HG02938 (cell line): ENCODE measurements at regions not wholly inside any gene's neighbourhood (a gene's known extent, or its start where the extent isn't known, plus 50 kb on each side); places are given as distances from the start of the nearest gene placed in this dataset.
"Not testable (repeated sequence)": the region's sequence is repeated elsewhere in the genome, so short reads cannot be mapped to it uniquely, and the experiment has no call there.

ENCODE experiments used
- ATAC-seq: cut with Tn5 transposase; IDR thresholded peaks from one replicate; pipeline ENCODE4 v1.9.1; 2021; ENCODE audit warnings: mild to moderate bottlenecking, moderate library complexity; ENCODE audit not compliant: unreplicated experiment

DNA sequence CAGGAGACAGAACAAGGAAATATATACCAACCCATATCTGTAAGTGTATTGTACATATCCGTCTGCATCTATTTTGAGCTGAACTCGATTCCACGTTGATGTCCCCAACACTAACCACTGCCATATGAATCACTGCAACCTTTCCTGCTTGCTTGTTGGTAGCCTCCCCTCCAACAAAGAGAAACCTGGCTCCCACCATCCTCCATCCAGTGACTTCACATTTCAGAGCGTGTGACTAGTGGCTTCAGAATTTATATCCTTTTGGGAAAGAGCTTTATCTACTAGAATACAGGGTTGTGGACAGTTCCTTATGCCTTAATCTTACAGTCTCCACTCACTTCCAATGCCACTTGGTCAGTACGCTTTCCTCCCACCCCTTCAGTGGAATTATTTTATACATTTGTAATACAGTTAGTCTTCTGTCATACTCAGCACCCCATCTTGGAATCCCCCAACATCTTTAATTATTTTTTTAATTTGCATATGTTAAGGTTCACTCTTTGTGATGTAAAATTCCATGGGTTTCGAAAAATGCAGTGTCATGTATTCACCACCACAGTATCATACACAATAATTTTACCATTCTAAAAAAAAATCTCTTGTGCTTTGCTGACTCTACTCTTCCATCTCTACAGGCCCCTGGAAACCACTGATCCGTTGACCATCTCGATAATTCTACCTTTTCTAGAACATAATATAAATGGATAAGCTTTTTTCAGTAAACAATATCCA lies 264.7 kb downstream of the BCL2L11 start:
- not testable (repeated sequence) for ATAC-seq

DNA sequence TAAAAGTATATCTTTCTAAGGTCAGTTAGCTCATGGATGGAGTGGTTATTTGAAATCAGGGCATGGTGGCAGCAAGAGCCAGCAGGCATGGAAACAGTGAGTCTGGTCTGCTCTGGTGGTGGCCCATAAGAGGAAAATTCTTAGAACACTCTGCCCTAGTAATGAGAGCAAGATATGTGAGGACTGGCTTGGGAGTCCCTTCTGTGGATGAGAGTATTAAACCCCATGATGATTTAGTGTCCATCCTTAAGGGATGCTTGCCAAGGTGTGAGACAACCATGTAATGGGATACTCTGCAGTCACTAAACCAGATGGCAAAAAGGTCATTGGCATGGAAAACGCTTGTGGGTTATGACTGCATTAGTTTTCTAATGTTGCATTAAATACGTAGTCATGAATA lies 269.9 kb downstream of the BCL2L11 start:
- not testable (repeated sequence) for ATAC-seq

DNA sequence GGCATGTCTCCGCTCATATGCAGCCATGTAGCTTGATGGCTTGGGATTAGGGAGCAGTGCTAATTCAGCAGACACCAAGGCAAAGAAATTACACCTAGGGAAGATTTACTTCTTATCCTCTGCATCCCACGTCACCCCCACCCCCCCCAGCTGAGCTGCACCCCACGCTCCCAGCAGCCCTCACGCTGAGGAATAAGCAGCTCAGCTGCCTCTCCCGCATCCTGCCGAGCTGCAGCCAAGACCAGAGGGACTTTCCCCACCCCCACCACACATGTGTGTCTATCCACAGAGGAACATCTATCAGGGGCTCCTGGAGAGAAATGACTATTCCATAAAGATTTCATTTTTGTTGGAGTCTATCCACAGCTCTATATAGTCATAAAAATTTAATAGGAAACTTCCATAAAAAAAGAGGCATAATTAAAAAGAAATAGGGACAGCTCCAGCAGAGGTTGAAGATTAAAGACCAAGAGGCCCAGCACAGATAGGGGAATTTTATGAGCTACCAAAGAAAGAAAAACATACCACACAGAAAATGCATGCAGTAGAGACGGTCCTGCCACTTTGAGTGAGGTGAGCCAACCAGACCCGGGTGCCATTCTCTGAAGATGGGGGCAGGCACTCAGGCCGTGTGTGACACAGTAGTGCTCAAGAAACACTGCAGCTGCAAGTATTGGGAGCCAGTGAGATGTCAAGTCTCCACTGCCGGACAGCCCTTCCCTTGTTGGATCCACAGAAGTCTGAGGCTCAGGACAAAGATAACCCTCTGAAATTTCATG lies 274.8 kb downstream of the BCL2L11 start:
- ATAC-seq = not testable (repeated sequence)

DNA sequence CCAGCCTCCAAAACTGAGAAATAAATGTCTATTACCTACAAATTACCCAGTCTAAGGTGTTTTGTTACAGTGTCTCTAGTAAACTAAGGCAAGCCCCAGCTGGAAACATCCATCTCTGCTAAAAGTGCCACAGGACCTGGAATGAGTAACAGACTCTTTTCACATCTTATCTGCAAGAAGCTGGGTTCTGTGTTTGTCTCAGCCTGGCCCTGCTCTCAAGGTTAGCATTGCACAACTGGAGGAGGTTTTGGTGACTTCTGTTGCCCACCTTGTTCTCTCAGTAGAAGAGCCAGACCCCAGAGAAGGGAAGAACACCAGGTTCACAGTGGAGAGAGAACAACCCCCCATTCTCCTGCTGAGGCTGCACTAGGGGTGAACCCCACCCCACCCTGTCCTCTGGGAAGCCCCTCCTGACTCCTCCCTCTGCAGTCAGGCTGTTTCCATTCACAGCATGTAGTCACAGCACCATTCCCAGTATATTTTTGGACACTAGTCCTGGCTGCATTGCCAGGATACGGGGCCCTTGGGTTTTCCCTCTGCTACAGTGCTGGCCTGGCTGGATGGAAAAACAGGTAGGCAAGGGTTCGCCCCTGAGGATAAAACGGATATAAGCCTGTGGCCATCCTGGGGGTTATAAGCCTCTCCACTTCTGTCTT lies 280.0 kb downstream of the BCL2L11 start:
- ATAC-seq = not testable (repeated sequence)

DNA sequence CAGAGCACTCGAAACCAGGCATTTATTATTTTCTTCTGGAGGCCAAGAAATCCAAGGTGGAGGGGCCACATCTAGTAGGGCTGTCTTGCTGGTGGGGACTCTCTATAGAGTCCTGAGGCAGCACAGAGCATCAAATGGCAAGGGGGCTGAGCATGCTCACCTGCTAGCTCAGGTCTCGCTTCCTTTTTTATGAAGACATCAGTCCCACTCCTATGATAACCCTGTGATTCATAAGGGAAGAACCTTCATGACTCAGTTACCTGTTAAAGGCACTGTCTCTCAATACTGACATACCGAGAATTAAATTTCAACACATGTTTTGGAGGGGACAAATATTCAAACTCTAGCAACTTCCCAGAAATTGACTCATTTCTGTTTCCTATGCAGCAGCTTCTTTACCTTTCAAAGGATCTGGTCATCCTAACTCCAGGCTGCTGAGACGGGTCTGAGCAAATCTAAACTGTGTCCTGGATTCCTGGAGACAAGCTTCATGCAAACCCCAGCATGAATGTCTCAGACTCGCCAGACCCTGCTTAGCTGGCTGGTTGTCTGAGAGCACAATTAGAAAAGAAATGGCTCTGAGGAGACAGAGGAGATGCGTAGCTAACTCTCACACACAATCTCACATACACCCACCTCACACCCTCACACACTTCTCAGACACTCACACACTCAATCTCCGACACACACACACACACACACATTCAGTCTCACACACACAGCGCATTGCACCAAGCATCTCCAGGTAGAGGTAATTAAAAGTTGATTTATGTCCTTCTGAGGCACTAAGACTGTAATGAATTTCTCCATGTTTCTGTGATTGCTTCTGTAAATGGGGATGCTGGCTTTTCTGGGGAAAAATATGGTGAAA lies 280.8 kb downstream of the BCL2L11 start:
- ATAC-seq = not testable (repeated sequence)

DNA sequence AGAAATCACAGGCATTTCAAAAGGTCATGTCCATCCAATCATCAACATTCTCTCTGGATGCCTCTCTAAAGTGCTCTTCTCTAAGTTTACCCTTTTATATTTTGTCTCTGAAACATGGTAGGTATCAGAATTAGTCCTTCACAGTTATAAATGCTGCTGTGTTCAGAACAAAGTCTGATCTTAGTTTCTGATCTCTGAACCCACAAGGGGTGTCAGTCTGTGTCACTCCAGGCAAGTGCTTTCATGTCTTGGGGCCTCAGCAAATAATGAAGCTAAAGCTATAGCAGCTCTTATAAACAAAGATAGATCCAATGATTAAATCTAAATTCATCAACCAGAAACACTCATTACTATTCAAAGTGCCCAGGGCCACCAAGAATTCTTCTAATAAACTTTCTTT lies 281.7 kb downstream of the BCL2L11 start:
- ATAC-seq = not testable (repeated sequence)

DNA sequence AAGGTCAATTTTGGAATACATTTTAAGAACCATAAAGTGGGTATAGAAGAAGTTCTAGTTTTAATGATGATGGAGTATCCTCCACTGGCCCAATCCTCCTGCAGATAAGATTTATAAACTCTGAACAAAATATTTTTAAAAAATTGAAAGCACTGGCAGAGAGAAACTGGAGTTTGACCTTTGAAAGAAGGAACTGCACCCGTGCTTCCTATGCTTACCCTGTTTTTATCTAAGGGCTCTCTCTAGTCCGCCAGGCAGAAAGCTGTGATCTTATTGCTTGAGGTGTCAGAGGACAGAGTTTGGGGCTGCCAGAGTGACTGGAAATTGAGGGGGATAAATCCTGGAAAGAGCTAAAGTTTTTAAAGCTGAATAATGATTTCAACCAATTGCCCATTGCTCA lies 282.6 kb downstream of the BCL2L11 start:
- not testable (repeated sequence) for ATAC-seq

DNA sequence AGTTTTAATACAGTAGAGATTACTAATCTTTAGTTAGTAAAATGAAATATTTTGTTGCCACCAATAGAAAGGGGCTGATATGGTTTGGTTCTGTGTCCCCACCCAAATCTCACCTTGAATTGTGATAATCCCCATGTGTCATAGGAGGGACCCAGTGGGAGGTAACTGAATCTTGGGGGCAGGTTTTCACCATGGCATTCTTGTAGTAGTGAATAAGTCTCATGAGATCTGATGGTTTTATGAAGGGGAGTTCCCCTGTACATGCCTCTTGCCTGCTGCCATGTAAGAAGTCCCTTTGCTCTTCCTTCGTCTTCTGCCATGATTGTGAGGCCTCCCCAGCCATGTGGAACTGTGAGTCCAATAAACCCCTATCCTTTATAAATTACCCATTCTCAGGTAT lies 285.9 kb downstream of the BCL2L11 start:
- ATAC-seq = not testable (repeated sequence)

DNA sequence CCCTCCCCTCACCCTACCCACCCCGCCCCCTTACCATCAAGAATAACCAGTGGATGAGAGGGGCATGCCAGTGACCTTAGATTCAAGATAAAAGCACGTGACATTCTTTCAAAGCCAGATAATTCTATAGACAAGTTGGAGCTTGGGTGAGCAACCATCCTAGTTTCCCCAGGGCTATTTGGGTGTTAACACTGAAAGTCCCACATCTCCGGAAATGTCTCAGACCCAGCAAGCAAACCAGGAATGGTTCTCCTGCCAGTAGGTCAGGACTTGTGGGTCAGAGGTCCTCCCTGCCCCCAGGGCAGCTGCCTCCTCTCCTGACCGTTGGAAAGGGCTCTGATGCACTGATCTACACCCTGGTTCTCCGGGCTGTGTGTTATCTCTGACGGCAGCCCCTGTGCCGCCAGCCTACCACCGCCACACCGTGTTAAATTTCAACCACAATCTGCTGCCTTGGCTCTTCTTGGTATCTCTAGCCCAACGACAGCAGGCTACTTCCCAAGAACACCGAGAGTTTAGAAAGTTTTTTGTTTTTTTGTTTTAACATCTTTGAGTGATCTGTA lies 287.0 kb downstream of the BCL2L11 start:
- not testable (repeated sequence) for ATAC-seq

DNA sequence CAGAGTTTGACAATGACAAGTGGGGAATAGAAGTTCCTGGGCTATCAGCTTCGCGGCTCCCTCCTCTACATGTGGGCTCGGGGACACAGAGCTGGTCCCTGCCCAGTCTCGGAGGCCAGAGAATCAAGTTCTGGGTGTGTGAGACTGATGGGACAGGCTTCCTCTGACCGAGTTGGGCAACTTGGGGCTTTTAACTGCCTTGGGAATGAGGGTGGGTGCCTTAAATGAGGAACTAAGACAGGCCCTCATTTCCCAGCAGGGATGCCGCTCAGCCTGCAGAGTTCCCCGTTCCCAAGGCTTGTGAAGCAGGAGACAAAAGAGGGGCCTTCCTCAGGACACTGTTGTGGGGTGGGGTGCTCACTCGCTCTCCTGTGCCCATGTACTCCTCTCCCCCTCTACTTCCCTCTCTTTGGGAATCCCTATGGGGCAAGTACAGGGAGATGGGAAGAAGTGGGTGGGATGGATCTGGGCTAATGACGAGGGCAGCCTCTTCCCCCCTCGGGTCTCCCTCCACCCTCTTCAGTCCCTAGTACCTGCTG lies 290.2 kb downstream of the BCL2L11 start:
- not testable (repeated sequence) for ATAC-seq

DNA sequence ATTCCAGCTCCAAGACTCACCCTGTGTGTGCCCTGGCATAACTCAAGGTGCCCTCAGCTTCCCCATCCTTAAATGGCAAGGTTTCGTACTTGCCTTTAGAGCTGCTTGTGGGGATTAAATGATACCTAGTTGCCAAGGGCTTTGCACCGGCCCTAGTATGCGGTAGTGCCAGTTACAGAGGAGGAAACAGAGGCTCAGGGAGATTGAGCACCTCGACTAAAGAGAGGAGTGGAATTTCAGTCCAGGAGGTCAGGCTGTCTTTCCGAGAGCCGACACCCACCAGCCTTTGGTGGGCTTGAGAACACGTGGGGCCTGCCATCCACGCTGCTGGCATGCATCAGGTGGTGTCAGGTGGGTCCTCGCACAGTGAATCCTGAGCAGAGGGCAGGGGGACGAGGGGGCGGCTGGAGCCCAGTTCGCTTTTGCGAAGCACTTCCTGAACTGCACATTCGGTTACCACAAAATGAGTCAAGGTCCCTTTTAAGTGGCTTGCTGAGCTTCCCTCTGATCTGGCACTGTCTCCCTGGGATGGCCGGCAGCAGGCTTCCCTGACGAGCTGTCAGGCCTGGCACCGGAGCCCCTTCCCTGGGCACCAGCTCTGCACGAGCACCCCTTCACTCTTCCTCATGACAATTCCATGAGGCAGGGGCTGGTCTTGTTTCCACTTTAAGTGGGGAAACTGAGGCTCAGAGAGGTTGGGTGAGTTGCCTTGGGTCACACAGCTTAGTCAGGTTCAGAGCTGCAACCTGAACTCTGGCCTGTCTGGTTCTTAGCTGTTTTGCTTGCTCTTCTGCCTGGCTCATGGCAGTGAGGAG lies 291.4 kb downstream of the BCL2L11 start:
- not testable (repeated sequence) for ATAC-seq

DNA sequence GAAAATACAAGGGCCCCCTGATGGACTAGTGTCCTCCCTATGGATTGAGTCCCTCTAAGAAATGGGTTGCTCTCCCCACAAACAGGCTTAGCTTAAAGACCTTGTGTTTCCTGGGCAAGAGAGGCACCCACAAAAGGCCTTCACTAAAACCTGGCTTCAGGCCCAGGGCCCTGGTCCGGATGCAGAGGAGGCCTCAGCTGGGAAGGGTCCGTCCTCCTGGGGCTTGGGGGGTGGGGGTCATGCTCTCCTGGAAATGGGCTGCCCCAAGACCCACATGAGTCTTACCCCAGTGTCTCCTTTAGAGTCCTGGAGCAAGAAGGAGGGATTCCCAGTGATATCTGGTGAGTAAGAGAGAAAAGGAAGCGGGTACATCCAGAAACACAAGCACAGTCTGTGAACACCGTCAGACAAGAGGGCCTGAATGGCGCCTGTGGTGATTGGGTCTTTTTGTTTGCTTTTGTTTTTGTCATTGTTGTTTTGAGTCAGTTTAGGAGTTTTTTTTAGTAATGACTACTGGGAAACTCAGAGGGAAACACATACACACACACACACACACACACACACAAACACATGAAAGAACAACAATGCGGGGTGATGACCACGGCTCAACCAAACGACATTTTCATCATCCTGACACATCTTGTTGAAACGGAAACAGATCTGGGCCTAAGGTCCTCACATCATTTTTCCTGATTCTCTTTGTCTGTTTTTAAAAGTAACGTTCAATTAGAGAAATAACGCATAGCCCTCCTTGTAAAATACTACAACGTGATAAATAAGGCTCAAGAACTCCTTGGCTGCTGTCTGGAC lies 292.3 kb downstream of the BCL2L11 start:
- not testable (repeated sequence) for ATAC-seq

DNA sequence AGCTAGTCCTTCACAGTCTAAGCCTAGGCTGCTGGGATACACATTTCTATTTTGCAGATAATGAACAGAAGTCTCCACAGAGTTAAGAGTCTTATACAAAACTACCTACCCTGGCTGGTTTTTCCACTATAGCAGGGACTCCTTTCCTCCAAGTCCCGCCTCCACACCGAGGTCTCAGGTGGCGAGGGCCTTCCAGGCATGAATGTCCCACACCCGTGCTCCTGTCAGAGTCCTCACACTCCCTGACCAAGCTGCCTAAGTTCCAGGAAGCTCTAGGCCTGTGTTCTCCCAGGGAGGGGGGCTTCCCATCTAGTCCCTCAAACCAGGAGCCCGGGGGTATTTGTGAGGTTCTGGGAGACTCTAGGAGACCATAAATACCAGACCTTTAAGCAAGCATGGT lies 293.2 kb downstream of the BCL2L11 start:
- not testable (repeated sequence) for ATAC-seq

DNA sequence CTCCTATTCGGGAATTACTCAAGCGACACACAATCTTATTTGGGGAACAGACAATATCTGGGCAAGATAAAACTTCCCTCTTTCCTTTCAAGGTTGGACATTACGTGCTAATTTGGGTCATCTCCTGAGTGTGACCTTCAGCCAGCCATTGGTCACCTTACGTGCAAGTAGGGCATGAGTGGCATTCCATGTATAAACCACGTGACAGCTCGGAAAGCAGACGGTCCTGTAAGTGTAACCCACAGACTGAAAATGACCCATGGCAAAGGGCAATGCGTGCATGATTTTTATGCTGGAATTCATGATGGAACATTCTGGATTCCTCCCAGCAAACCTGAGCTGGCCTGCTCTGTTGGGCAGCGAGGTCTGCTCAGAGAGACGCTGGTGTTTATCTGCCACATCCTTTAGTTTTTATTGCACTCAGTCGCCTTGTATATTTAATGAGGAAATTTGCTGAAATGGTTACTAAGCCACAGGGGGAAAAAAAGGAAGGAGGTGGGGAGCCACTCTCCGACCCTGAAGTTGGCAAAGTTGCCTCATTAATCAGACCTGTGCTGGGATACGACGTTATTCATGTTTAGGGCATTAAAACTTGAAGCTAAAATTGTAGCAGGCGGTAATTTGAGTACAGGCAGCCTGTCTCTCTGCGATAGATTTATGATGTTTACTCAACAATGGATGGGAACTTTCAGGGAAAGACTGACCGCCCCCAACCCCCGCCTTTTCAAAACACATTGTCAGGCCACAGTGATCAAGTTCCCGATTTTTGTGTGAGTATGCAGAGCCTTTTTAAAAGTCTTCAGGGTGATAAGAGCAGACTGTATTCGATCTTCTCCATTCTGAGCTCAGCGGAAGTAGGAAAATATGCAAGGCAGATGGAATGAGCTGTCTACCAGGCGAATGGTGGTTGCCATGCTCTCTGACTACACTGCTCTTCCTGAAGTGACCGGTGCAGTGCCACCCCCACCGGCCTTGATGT lies 295.3 kb downstream of the BCL2L11 start:
- not testable (repeated sequence) for ATAC-seq

DNA sequence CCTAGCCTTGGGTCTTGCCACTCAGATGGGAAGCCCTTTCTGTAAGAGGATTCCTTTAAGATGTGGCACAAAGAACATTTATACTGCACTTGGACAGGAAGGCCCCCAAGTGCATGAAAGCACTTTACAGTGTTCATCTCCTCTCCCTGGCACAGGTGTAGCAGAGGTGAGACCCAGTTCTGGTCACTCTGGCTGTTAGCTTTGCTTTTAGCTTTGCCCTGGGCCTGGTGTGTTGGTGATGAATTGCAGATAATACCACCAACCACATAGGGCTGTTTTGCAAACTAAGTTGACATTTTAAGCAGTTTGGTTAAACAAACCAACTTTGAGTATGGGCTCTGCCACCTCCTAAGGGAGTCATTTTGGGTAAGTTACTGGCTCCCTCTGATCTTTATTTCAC lies 296.3 kb downstream of the BCL2L11 start:
- not testable (repeated sequence) for ATAC-seq

DNA sequence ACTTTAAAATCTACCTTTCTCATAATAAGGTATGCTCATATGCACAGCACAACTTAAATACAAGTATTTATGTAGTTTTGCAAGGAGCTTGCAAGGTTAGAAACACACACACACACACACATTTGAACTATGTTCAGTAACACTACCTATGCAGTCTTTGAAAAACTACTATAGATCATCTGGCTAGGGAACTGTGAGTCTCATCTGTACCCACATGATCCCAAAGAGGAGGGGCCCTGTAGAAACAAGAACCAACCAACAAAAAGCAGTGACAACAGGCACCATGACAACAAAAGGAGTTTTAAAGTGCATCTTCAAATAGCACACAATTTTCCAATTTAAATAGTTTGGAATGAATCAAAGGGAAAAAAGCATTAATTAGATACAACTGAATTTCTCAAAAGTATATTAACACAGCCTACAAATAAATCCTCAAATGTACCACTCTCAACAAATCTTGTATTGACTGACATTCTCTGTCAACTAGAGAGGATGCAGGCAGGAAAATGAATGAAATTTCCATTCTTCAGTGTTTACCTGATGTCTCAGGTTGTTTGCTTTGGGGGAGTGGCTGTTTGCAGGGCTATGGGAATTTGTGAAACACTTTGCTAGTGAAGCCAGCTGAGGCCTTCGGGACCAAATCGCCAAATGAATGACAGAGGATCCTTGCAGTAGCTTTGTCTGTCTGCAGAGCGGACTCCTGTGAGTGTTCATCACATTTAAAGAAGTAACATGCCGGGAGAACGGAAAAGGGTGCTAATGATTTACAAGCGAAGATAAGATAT lies 297.6 kb downstream of the BCL2L11 start:
- ATAC-seq = not testable (repeated sequence)
